PC-9 (cell line): ENCODE measurements at regions not wholly inside any gene's neighbourhood (a gene's known extent, or its start where the extent isn't known, plus 50 kb on each side); places are given as distances from the start of the nearest gene placed in this dataset.

Experiments used
- EZH2 ChIP-seq: fragments of 200-600 bp; sonication (generic); IDR thresholded peaks from 2 replicates; pipeline ENCODE4 v1.8.0; 2017; ENCODE audit warnings: antibody characterized with exemption, low read depth
- TF ChIP-seq, protein P1 (sequence below): fragments of 200-600 bp; sonication (generic); conservative IDR thresholded peaks from 2 replicates; pipeline ENCODE4 v1.6.1; 2017; ENCODE audit warnings: mixed run types, antibody characterized with exemption, mild to moderate bottlenecking, moderate library complexity

GRCh38 chr2:7417845-7418742 is 500.9 kb downstream of the RNF144A start:
- TF ChIP-seq, protein P1, sequence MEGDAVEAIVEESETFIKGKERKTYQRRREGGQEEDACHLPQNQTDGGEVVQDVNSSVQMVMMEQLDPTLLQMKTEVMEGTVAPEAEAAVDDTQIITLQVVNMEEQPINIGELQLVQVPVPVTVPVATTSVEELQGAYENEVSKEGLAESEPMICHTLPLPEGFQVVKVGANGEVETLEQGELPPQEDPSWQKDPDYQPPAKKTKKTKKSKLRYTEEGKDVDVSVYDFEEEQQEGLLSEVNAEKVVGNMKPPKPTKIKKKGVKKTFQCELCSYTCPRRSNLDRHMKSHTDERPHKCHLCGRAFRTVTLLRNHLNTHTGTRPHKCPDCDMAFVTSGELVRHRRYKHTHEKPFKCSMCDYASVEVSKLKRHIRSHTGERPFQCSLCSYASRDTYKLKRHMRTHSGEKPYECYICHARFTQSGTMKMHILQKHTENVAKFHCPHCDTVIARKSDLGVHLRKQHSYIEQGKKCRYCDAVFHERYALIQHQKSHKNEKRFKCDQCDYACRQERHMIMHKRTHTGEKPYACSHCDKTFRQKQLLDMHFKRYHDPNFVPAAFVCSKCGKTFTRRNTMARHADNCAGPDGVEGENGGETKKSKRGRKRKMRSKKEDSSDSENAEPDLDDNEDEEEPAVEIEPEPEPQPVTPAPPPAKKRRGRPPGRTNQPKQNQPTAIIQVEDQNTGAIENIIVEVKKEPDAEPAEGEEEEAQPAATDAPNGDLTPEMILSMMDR: no peak
- TF ChIP-seq EZH2: no peak
